ENCODE measurements at regions not wholly inside any gene's neighbourhood (a gene's known extent, or its start where the extent isn't known, plus 50 kb on each side); places are given as distances from the start of the nearest gene placed in this dataset.
"Not testable (repeated sequence)": the region's sequence is repeated elsewhere in the genome, so short reads cannot be mapped to it uniquely, and the experiment has no call there.

- no peak overlapping the region for H3K4me3 Mint-ChIP-seq
- ATAC-seq (no peak), DNase-seq (ENCODE audit: low spot score in 2 of 2) (no peak)
- no peaks in the 10 kb centered on the region for H3K9me3 Mint-ChIP-seq
- no peak overlapping the region for H3K27ac Mint-ChIP-seq
- H3K4me1 Mint-ChIP-seq: no peaks in the 10 kb centered on the region
- no peaks in the 10 kb centered on the region for H3K36me3 Mint-ChIP-seq
These were observed 172.4 kb upstream of the IGF1 start for GRCh38 chr12:102652645-102653313.

- H3K9me3 Mint-ChIP-seq: peaks cover 4% of the 10 kb centered on the region
- no peak overlapping the region for H3K4me3 Mint-ChIP-seq
- ATAC-seq (no peak), DNase-seq (ENCODE audit: low spot score in 2 of 2) (no peak)
- no peaks in the 10 kb centered on the region for H3K4me1 Mint-ChIP-seq
- no peaks in the 10 kb centered on the region for H3K36me3 Mint-ChIP-seq
- H3K27ac Mint-ChIP-seq: no peak overlapping the region
These were observed 165.6 kb upstream of the IGF1 start for GRCh38 chr12:102645968-102646367.

DNA sequence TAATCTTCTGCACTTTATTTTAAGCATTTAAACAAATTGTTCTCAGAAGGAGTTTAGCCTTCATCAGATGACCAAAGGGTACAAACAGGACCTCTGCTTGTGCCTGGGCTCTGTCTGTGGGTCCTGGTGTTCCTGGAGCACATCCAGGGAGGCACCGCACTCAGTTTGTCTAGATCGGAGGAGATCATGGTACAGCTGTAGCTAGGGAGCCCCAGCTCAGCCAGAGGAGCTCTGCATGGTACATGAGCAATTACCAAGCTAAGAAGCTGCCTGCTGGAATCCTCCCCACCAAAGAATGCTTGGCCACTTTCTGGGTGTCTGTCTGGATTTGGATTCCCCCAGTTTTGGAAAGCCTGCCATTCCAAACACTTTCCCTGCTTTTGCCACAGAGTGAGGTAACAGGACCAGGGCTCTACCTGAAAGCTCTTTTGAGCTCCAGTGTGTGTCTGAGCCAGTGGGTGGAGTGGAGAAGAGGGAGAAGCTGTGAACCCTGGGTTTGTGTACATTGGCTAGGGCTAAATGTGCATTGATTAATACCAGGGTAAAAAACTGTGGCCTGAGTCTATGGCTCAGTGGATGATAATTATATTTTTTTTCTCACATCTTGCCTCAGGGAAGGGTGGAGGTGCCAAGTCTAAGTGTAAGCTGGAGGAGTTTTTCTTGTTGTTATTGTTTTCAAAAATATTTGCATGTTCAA, 163.7 kb upstream of the IGF1 start:
- Mint-ChIP-seq H3K36me3 (no peaks in the 10 kb centered on the region), H3K4me1 (no peaks in the 10 kb centered on the region), H3K9me3 (peaks cover 5% of the 10 kb centered on the region), H3K4me3 (no peak overlapping the region), H3K27ac (no peak overlapping the region)
- no peak for ATAC-seq
- no peak for DNase-seq (ENCODE audit: low spot score in 2 of 2)

DNA sequence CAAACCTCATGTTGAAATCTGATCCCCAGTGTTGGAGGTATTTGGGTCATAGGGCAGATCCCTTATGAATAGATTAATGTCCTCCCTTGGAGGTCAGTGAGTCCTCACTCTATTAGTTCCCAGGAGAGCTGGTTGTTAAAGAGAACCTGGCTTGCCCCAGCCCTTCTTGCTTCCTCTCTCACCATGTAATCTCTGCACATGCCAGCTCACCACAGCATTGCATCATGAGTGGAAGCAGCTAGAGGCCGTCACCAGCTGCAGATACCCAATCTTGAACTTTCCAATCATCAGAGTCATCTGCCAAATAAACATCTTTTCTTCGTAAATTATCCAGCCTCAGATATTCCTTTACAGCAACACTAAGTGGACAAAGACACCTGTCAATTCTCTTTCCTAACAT, 161.8 kb upstream of the IGF1 start:
- Mint-ChIP-seq H3K4me1 (no peaks in the 10 kb centered on the region), H3K27ac (no peak overlapping the region), H3K9me3 (peaks cover 7% of the 10 kb centered on the region), H3K36me3 (no peaks in the 10 kb centered on the region), H3K4me3 (no peak overlapping the region)
- DNase-seq (ENCODE audit: low spot score in 2 of 2) (no peak), ATAC-seq (no peak)

DNA sequence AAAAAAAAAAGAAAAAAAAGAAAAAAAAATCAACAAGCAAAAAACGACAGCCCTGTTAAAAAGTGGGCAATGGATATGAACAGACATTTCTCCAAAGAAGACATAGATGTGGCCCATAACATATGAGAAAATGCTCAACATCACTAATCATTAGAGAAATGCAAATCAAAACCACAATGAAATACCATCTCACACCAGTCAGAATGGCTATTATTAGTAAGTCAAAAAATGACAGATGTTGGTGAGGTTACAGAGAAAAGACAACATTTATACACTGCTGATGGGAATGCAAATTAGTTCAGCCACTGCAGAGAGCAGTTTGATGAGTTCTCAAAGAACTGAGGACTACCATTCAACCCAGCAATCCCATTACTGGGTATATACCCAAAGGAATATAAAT, 160.3 kb upstream of the IGF1 start:
- DNase-seq (ENCODE audit: low spot score in 2 of 2); H3K27ac Mint-ChIP-seq; H3K4me3 Mint-ChIP-seq; H3K9me3 Mint-ChIP-seq; H3K36me3 Mint-ChIP-seq; ATAC-seq; H3K4me1 Mint-ChIP-seq: not testable (repeated sequence)

DNA sequence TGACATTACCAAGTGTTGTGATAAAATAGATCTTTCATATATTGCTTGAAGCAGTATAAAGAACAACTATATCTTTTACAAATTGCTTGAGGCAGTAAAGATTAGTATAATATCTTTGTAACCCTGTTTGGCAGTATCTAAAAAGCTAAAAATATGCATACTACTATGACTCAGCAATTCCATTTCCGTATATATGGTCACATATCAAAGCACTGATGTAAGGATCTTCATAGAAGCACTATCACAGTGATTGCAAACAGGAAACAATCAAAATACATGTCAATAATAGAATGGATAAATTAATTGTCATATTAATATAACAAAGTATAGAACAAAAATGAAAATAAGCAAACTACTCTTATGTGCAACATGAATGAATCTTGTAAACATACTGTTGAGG, 158.4 kb upstream of the IGF1 start:
- Mint-ChIP-seq H3K9me3 (peaks cover 3% of the 10 kb centered on the region), H3K4me1 (no peaks in the 10 kb centered on the region), H3K36me3 (no peaks in the 10 kb centered on the region), H3K27ac (no peak overlapping the region), H3K4me3 (no peak overlapping the region)
- DNase-seq (ENCODE audit: low spot score in 2 of 2): no peak
- ATAC-seq: no peak

GRCh38 chr12:102633981-102634605, 153.7 kb upstream of the IGF1 start:
- no peaks in the 10 kb centered on the region for H3K36me3 Mint-ChIP-seq
- H3K27ac Mint-ChIP-seq: no peak overlapping the region
- H3K4me3 Mint-ChIP-seq: no peak overlapping the region
- H3K4me1 Mint-ChIP-seq: no peaks in the 10 kb centered on the region
- DNase-seq (ENCODE audit: low spot score in 2 of 2) (no peak), ATAC-seq (no peak)
- H3K9me3 Mint-ChIP-seq: peaks cover 2% of the 10 kb centered on the region

DNA sequence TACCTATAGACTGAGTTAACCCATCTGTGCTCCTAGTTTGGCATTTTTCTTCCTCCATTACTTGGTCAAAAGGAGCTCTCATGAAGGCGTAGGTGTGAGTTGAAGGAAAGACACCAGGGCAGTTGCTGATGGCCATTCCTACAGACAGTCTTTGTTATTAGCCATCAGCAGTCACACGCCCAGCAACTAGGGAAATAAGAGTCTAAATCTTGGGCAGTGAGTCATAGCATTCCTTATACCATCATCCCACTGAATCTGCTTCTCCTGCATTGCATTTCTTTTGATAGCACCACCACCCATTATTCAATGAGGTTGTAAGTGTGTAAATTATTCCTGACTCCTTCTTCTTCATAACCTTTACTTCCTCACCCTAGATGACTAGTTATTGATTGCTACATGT, 150.9 kb upstream of the IGF1 start:
- DNase-seq (ENCODE audit: low spot score in 2 of 2): no peak
- H3K9me3 Mint-ChIP-seq: peaks cover 7% of the 10 kb centered on the region
- no peak overlapping the region for H3K27ac Mint-ChIP-seq

DNA sequence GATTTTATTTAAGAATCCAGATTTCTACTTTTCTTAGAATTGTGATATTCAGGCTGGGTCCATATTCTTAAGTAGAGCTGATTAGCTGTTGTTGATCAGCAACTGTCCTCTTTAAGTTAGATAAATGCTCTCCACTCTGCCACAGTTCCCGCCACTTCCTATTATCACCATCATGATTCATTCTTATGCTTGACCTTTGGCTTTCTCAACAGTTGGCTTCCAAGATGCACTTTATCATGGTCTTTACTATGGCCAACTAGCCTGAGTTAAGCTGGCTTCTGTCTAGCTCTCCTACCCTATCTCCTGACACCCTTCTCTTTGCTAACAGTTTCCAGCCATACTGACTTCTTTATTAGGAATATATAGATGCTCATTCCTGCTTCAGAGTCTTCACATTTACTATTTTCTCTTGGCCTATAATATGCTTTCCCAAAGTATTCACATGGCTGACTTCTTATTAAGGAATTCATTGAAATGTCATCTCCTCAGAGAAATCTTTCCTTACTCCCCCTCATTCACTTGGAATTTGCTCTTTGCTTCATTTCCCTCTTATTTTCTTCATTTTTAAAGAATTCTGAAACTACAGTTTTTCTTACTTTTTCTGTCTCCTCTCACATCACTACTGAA, 149.0 kb upstream of the IGF1 start:
- peaks cover 9% of the 10 kb centered on the region for H3K9me3 Mint-ChIP-seq
- H3K27ac Mint-ChIP-seq: no peak overlapping the region
- no peaks in the 10 kb centered on the region for H3K4me1 Mint-ChIP-seq
- H3K36me3 Mint-ChIP-seq: no peaks in the 10 kb centered on the region
- DNase-seq (ENCODE audit: low spot score in 2 of 2): no peak
- no peak overlapping the region for H3K4me3 Mint-ChIP-seq
- no peak for ATAC-seq

More for the DNA sequence above, 150.9 kb upstream of the IGF1 start:
- Mint-ChIP-seq H3K4me3 (no peak overlapping the region), H3K36me3 (no peaks in the 10 kb centered on the region), H3K4me1 (no peaks in the 10 kb centered on the region)
- ATAC-seq: no peak

- H3K4me1 Mint-ChIP-seq: no peaks in the 10 kb centered on the region
- H3K36me3 Mint-ChIP-seq: no peaks in the 10 kb centered on the region
- DNase-seq (ENCODE audit: low spot score in 2 of 2) (no peak), ATAC-seq (no peak)
- no peak overlapping the region for H3K4me3 Mint-ChIP-seq
- peaks cover 9% of the 10 kb centered on the region for H3K9me3 Mint-ChIP-seq
- H3K27ac Mint-ChIP-seq: no peak overlapping the region
These were observed 145.5 kb upstream of the IGF1 start for GRCh38 chr12:102625819-102626218.

GRCh38 chr12:102622618-102623017, 142.3 kb upstream of the IGF1 start:
- Mint-ChIP-seq H3K4me3 (no peak overlapping the region), H3K27ac (no peak overlapping the region), H3K9me3 (peaks cover 8% of the 10 kb centered on the region), H3K4me1 (no peaks in the 10 kb centered on the region), H3K36me3 (peaks cover 4% of the 10 kb centered on the region)
- DNase-seq (ENCODE audit: low spot score in 2 of 2) (no peak), ATAC-seq (no peak)

- peaks cover 4% of the 10 kb centered on the region for H3K36me3 Mint-ChIP-seq
- peaks cover 3% of the 10 kb centered on the region for H3K9me3 Mint-ChIP-seq
- peak overlapping the region; percentile 15 for H3K27ac Mint-ChIP-seq
- H3K4me1 Mint-ChIP-seq: no peaks in the 10 kb centered on the region
- H3K4me3 Mint-ChIP-seq: no peak overlapping the region
- DNase-seq (ENCODE audit: low spot score in 2 of 2): no peak
- ATAC-seq: no peak
These were observed 138.0 kb upstream of the IGF1 start for GRCh38 chr12:102618197-102618877.

GRCh38 chr12:102616692-102617091, 136.3 kb upstream of the IGF1 start:
- no peaks in the 10 kb centered on the region for H3K4me1 Mint-ChIP-seq
- DNase-seq (ENCODE audit: low spot score in 2 of 2) (no peak), ATAC-seq (no peak)
- H3K36me3 Mint-ChIP-seq: peaks cover 4% of the 10 kb centered on the region
- peaks cover 3% of the 10 kb centered on the region for H3K9me3 Mint-ChIP-seq
- no peak overlapping the region for H3K27ac Mint-ChIP-seq
- H3K4me3 Mint-ChIP-seq: no peak overlapping the region

- no peak overlapping the region for H3K4me3 Mint-ChIP-seq
- H3K27ac Mint-ChIP-seq: no peak overlapping the region
- no peaks in the 10 kb centered on the region for H3K36me3 Mint-ChIP-seq
- ATAC-seq: no peak
- no peak for DNase-seq (ENCODE audit: low spot score in 2 of 2)
- peaks cover 11% of the 10 kb centered on the region for H3K9me3 Mint-ChIP-seq
- no peaks in the 10 kb centered on the region for H3K4me1 Mint-ChIP-seq
These were observed 131.6 kb upstream of the IGF1 start for GRCh38 chr12:102611995-102612394.

DNA sequence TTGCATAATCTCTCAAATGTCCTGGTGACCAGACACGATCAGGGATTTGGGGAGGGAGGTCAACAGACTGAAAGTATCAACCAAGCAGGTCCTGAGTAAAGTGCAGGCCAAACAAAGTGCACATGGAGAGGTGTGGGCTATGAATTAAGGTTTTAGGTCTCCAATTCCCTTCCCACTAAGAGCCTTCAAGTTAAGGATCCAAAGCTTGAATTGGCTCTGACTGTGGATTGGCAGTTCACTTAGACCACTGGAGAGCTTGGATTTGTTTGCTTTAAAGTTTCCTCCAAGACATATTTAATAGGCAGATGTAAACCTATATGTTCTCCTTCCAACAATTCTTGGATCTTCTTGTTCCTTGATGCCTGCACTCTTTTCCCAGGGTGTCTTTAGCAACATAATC, 129.6 kb upstream of the IGF1 start:
- H3K4me3 Mint-ChIP-seq: no peak overlapping the region

More for the DNA sequence above, 129.6 kb upstream of the IGF1 start:
- H3K27ac Mint-ChIP-seq: no peak overlapping the region
- peaks cover 12% of the 10 kb centered on the region for H3K9me3 Mint-ChIP-seq
- no peaks in the 10 kb centered on the region for H3K36me3 Mint-ChIP-seq
- DNase-seq (ENCODE audit: low spot score in 2 of 2) (no peak), ATAC-seq (no peak)
- no peaks in the 10 kb centered on the region for H3K4me1 Mint-ChIP-seq
